B cell (primary cell): ENCODE measurements at regions not wholly inside any gene's neighbourhood (a gene's known extent, or its start where the extent isn't known, plus 50 kb on each side); places are given as distances from the start of the nearest gene placed in this dataset.

Experiments
- ATAC-seq: fragments of 200-7000 bp; cut with Tn5 transposase; one replicate; pipeline ENCODE4 v1.10.0; 2021; ENCODE audit warnings: low read depth, mild to moderate bottlenecking, moderate number of reproducible peaks, moderate library complexity
- CTCF ChIA-PET: fragments of 350-600 bp; sonication (Branson Sonifier 250); formaldehyde crosslinking; loops from one replicate; lab custom pipeline; 2021; ENCODE audit warnings: antibody characterized with exemption, inconsistent platforms; lab: Charles Lee
- POLR2A ChIA-PET: fragments of 350-600 bp; sonication (Branson Sonifier 250); formaldehyde crosslinking; loops from one replicate; lab custom pipeline; 2021; ENCODE audit warnings: antibody characterized with exemption; lab: Charles Lee
- DNase-seq: peaks from one replicate; pipeline ENCODE4 v3.0.0; 2013
- H2AFZ ChIP-seq: 2 replicates; pipeline ENCODE4 v1.6.1; 2012; ENCODE audit warnings: mild to moderate bottlenecking, low read depth, low read length; ENCODE audit not compliant: insufficient read depth, poor library complexity, severe bottlenecking
- H3K27ac ChIP-seq, 2 donors: 1 replicate in 1 of 2; 2 replicates in 1 of 2; pipeline ENCODE4 v1.5.1; 2012 to 2013; ENCODE audit warnings: low read length in 2 of 2, mild to moderate bottlenecking in 2 of 2, moderate library complexity in 1 of 2
- H3K27me3 ChIP-seq, 4 experiments: fragments of 200-600 bp in 1 of 4; sonication (generic) in 1 of 4; replicated peaks in 1 of 4; 1 replicate in 2 of 4; 2 replicates in 2 of 4; pipeline versions ENCODE4 v1.6.1 to v1.7.0; 2013 to 2016; ENCODE audit warnings: low read length in 3 of 4, mild to moderate bottlenecking in 2 of 4, mixed read lengths in 1 of 4, moderate library complexity in 1 of 4; ENCODE audit not compliant: insufficient read depth in 4 of 4, control insufficient read depth in 3 of 4; ENCODE audit errors: control extremely low read depth in 1 of 4
- H3K36me3 ChIP-seq, 2 experiments: replicated peaks in 1 of 2; 1 replicate in 1 of 2; 2 replicates in 1 of 2; pipeline versions ENCODE4 v1.6.1 to v1.7.1; 2013; ENCODE audit warnings: low read length in 1 of 2; ENCODE audit not compliant: insufficient read depth in 2 of 2, control insufficient read depth in 1 of 2; ENCODE audit errors: control extremely low read depth in 1 of 2, extremely low read depth in 1 of 2
- H3K4me1 ChIP-seq, 2 donors: fragments of 200-600 bp in 1 of 2; sonication (generic) in 1 of 2; 1 replicate in 1 of 2; 2 replicates in 1 of 2; pipeline versions ENCODE4 v1.5.1 to v1.6.1; 2013 to 2017; ENCODE audit warnings: low read length in 2 of 2; ENCODE audit not compliant: control insufficient read depth in 2 of 2, insufficient read depth in 2 of 2
- H3K4me2 ChIP-seq: replicated peaks from 2 replicates; pipeline ENCODE3; 2012; ENCODE audit warnings: mild to moderate bottlenecking, low read depth, low read length; ENCODE audit not compliant: poor library complexity, severe bottlenecking
- H3K4me3 ChIP-seq, 5 experiments: fragments of 200-600 bp in 1 of 5; sonication (generic) in 1 of 5; 1 replicate in 3 of 5; 2 replicates in 2 of 5; pipeline versions ENCODE4 v1.5.1 to v1.7.0; 2011 to 2016; ENCODE audit warnings: low read length in 4 of 5, mild to moderate bottlenecking in 4 of 5, low read depth in 2 of 5, control low read depth in 1 of 5, moderate library complexity in 1 of 5; ENCODE audit not compliant: insufficient read depth in 1 of 5; ENCODE audit errors: control extremely low read depth in 1 of 5, extremely low read depth in 1 of 5
- H3K79me2 ChIP-seq: fragments of 200-600 bp; sonication (generic); one replicate; pipeline ENCODE4 v1.6.0; 2016; ENCODE audit warnings: low read length; ENCODE audit not compliant: control insufficient read depth, insufficient read depth
- H3K9ac ChIP-seq: fragments of 200-600 bp; sonication (generic); 2 replicates; pipeline ENCODE4 v1.6.1; 2017; ENCODE audit warnings: mild to moderate bottlenecking, low read length, moderate library complexity
- H3K9me3 ChIP-seq, 3 donors: one replicate each; pipeline versions ENCODE4 v1.6.1 to v1.7.1; 2013; ENCODE audit warnings: low read length in 2 of 3; ENCODE audit not compliant: control insufficient read depth in 2 of 3, insufficient read depth in 1 of 3; ENCODE audit errors: control extremely low read depth in 1 of 3
- H4K20me1 ChIP-seq: 2 replicates; pipeline ENCODE4 v1.6.0; 2012; ENCODE audit warnings: mild to moderate bottlenecking, low read length; ENCODE audit not compliant: insufficient read depth, control insufficient read depth, poor library complexity, severe bottlenecking
- H3K27ac Mint-ChIP-seq: one replicate; pipeline ENCODE4 v1.8.0; 2021; ENCODE audit warnings: mixed read lengths
- H3K27me3 Mint-ChIP-seq: one replicate; pipeline ENCODE4 v1.8.0; 2021; ENCODE audit warnings: mixed read lengths
- H3K4me1 Mint-ChIP-seq: one replicate; pipeline ENCODE4 v1.8.0; 2021; ENCODE audit warnings: mixed read lengths
- H3K4me3 Mint-ChIP-seq: one replicate; pipeline ENCODE4 v1.8.0; 2021; ENCODE audit warnings: mixed read lengths
- H3K9me3 Mint-ChIP-seq: one replicate; pipeline ENCODE4 v1.8.0; 2022; ENCODE audit warnings: mixed read lengths; ENCODE audit not compliant: insufficient read depth
- CTCF ChIP-seq: fragments of 200-600 bp; IDR thresholded peaks from one replicate; pipeline ENCODE4 v1.8.0; 2022; ENCODE audit warnings: antibody characterized with exemption, mild to moderate bottlenecking
- EZH2 ChIP-seq: IDR thresholded peaks from 2 replicates; pipeline ENCODE4 v1.6.1; 2012; ENCODE audit warnings: borderline replicate concordance, low read depth, mild to moderate bottlenecking, moderate library complexity, low read length; ENCODE audit not compliant: insufficient read depth, poor library complexity, severe bottlenecking
- WGBS: methylation state at CpG from one replicate; pipeline ENCODE4 v1.1.5; 2013; ENCODE audit warnings: missing lambda C conversion rate; ENCODE audit not compliant: insufficient coverage; 5-methylcytosine and 5-hydroxymethylcytosine counted together
- intact Hi-C: fragments of 100-400 bp; cut with micrococcal nuclease; formaldehyde crosslinking; loops from one replicate; pipeline ENCODE4 v1.10.0; 2022

GRCh38 chr1:157925419-157926166 is 67.9 kb upstream of the KIRREL1 start:
- intact Hi-C loops = no loop called here
- H3K9ac ChIP-seq = no peak overlapping the region
- H3K27ac ChIP-seq = no peak overlapping the region
- peaks cover 7 to 8% of the 10 kb centered on the region in 2 donors for H3K4me1 ChIP-seq
- TF ChIP-seq EZH2 (no peak), CTCF (no peak)
- H3K27me3 Mint-ChIP-seq = no peaks in the 10 kb centered on the region
- H3K9me3 Mint-ChIP-seq = no peaks in the 10 kb centered on the region
- H3K4me1 Mint-ChIP-seq = peaks cover 5% of the 10 kb centered on the region
- ATAC-seq (no peak), DNase-seq (no peak)
- H3K9me3 ChIP-seq = no peaks in the 10 kb centered on the region
- no peaks in the 10 kb centered on the region for H3K27me3 ChIP-seq
- no peak overlapping the region for H2AFZ ChIP-seq
- no peak overlapping the region for H3K4me2 ChIP-seq
- ChIA-PET POLR2A (no interaction called here), CTCF (no interaction called here)
- no peak overlapping the region for H3K27ac Mint-ChIP-seq
- H3K79me2 ChIP-seq = no peaks in the 10 kb centered on the region
- H4K20me1 ChIP-seq = no peaks in the 10 kb centered on the region
- WGBS = 95% methylated on average over 32 of the region's 34 CpGs
- H3K36me3 ChIP-seq = no peaks in the 10 kb centered on the region
- no peak overlapping the region for H3K4me3 Mint-ChIP-seq
- H3K4me3 ChIP-seq = no peak overlapping the region

GRCh38 chr1:157932069-157932468 is 61.4 kb upstream of the KIRREL1 start:
- no peak overlapping the region for H3K27ac ChIP-seq
- no peak overlapping the region for H3K9ac ChIP-seq
- POLR2A ChIA-PET = no interaction called here
- H3K9me3 ChIP-seq = no peaks in the 10 kb centered on the region
- no peak overlapping the region for H2AFZ ChIP-seq
- Mint-ChIP-seq H3K4me3 (no peak overlapping the region), H3K27ac (no peak overlapping the region), H3K27me3 (no peaks in the 10 kb centered on the region), H3K4me1 (no peaks in the 10 kb centered on the region), H3K9me3 (no peaks in the 10 kb centered on the region)
- no peaks in the 10 kb centered on the region for H3K79me2 ChIP-seq
- TF ChIP-seq CTCF (no peak), EZH2 (no peak)
- DNase-seq (no peak), ATAC-seq (no peak)
- no peaks in the 10 kb centered on the region for H3K4me1 ChIP-seq
- no peak overlapping the region for H3K4me3 ChIP-seq
- CTCF ChIA-PET = no interaction called here
- intact Hi-C loops = no loop called here
- no peak overlapping the region for H3K4me2 ChIP-seq
- peaks cover 0 to 2% (median under 1%) of the 10 kb centered on the region in 4 experiments for H3K27me3 ChIP-seq
- H4K20me1 ChIP-seq = no peaks in the 10 kb centered on the region
- H3K36me3 ChIP-seq = no peaks in the 10 kb centered on the region
